Right cardiac atrium (tissue), 5 donors: ENCODE measurements at regions not wholly inside any gene's neighbourhood (a gene's known extent, or its start where the extent isn't known, plus 50 kb on each side); places are given as distances from the start of the nearest gene placed in this dataset.

Experiments
- ATAC-seq, 2 donors: fragments of 200-7000 bp; cut with Tn5 transposase; one replicate each; pipeline versions ENCODE4 v1.8.0 to v1.9.1; 2020; ENCODE audit warnings: moderate library complexity in 2 of 2, mild to moderate bottlenecking in 1 of 2
- DNase-seq, 3 donors: peaks; one replicate each; pipeline ENCODE4 v3.0.0-alpha.2; 2020
- H3K27ac ChIP-seq: one replicate; pipeline ENCODE4 v1.5.1; 2013; ENCODE audit warnings: mild to moderate bottlenecking, low read length, control low read depth, moderate library complexity
- H3K27me3 ChIP-seq: one replicate; pipeline ENCODE4 v1.6.1; 2013; ENCODE audit not compliant: control insufficient read depth, insufficient read depth
- H3K4me1 ChIP-seq: one replicate; pipeline ENCODE4 v1.6.1; 2013; ENCODE audit warnings: low read length; ENCODE audit not compliant: control insufficient read depth, insufficient read depth
- H3K4me3 ChIP-seq: one replicate; pipeline ENCODE4 v1.5.1; 2013; ENCODE audit warnings: low read length, control low read depth
- H3K9me3 ChIP-seq: one replicate; pipeline ENCODE4 v1.6.1; 2013; ENCODE audit warnings: low read length; ENCODE audit not compliant: control insufficient read depth
- WGBS: extraction: QIAGEN DNeasy Blood & Tissue Kit; methylation state at CpG from one replicate; pipeline ENCODE4 v1.1.7; 2013; 5-methylcytosine and 5-hydroxymethylcytosine counted together
- intact Hi-C, 4 donors: fragments of 100-400 bp; cut with DNase I; formaldehyde crosslinking; loops; one replicate each; pipeline versions ENCODE4 v1.11.0 to v1.14.0; 2022 to 2023
- donor health status: healthy with polysubstance abuse.
- donor health status: DM: no; HTN: yes; CAD: no.
- donor health status: DM: no; HTN: no; CAD: no.
- donor health status: DM: no; HTN: yes; CAD: no; lungs with severe emphysema.
- donor health status: DM: yes; HTN: yes; CAD: no.

- 46% methylated on average over 6 of the region's 6 CpGs for WGBS
Observed at GRCh38 chr2:22904126-22904684, 480.8 kb upstream of the KLHL29 start.

GRCh38 chr2:22907330-22907729, 477.6 kb upstream of the KLHL29 start:
- no peak overlapping the region for H3K27ac ChIP-seq
- ATAC-seq, result peak; percentile 57 to 61
- H3K9me3 ChIP-seq, result no peaks in the 10 kb centered on the region
- H3K27me3 ChIP-seq, result peaks cover under 1% of the 10 kb centered on the region
- intact Hi-C loops, result no loop called here
- 60% methylated on average over 2 of the region's 2 CpGs for WGBS
- H3K4me1 ChIP-seq, result no peaks in the 10 kb centered on the region
- no peak for DNase-seq
- no peak overlapping the region for H3K4me3 ChIP-seq

More at GRCh38 chr2:22904126-22904684, 480.8 kb upstream of the KLHL29 start:
- no peak for ATAC-seq
- no peaks in the 10 kb centered on the region for H3K4me1 ChIP-seq
- H3K4me3 ChIP-seq, result no peak overlapping the region
- no peaks in the 10 kb centered on the region for H3K9me3 ChIP-seq
- H3K27ac ChIP-seq, result no peak overlapping the region
- intact Hi-C loops, result no loop called here
- DNase-seq, result peak; percentile 27 to 59 (median 55)
- H3K27me3 ChIP-seq, result no peaks in the 10 kb centered on the region

- no peak for ATAC-seq
- H3K27ac ChIP-seq, result no peak overlapping the region
- no peak for DNase-seq
- H3K27me3 ChIP-seq, result peaks cover 3% of the 10 kb centered on the region
- H3K9me3 ChIP-seq, result no peaks in the 10 kb centered on the region
- no peak overlapping the region for H3K4me3 ChIP-seq
- 76% methylated on average over 3 of the region's 3 CpGs for WGBS
- intact Hi-C loops, result no loop called here
- H3K4me1 ChIP-seq, result no peaks in the 10 kb centered on the region
Observed at GRCh38 chr2:22912398-22912797, 472.6 kb upstream of the KLHL29 start.

GRCh38 chr2:22929998-22930397, 455.0 kb upstream of the KLHL29 start:
- no peak overlapping the region for H3K4me3 ChIP-seq
- H3K9me3 ChIP-seq, result no peaks in the 10 kb centered on the region
- intact Hi-C loops, result no loop called here
- DNase-seq, result no peak
- WGBS, result 61% methylated on average over 1 of the region's 1 CpG
- H3K4me1 ChIP-seq, result no peaks in the 10 kb centered on the region
- ATAC-seq, result no peak
- no peaks in the 10 kb centered on the region for H3K27me3 ChIP-seq
- H3K27ac ChIP-seq, result no peak overlapping the region

- H3K27me3 ChIP-seq, result no peaks in the 10 kb centered on the region
- H3K4me3 ChIP-seq, result no peak overlapping the region
- WGBS, result 53% methylated on average over 6 of the region's 6 CpGs
- no peaks in the 10 kb centered on the region for H3K4me1 ChIP-seq
- H3K27ac ChIP-seq, result no peak overlapping the region
- no peaks in the 10 kb centered on the region for H3K9me3 ChIP-seq
- no peak for DNase-seq
- intact Hi-C loops, result no loop called here
- ATAC-seq, result no peak
Observed at GRCh38 chr2:22930781-22931180, 454.2 kb upstream of the KLHL29 start.

GRCh38 chr2:22932288-22932687, 452.7 kb upstream of the KLHL29 start:
- DNase-seq (no peak), ATAC-seq (no peak)
- Histone ChIP-seq H3K9me3 (no peaks in the 10 kb centered on the region), H3K27me3 (no peaks in the 10 kb centered on the region), H3K27ac (no peak overlapping the region), H3K4me1 (no peaks in the 10 kb centered on the region), H3K4me3 (no peak overlapping the region)
- 68% methylated on average over 3 of the region's 3 CpGs for WGBS
- intact Hi-C loops, result no loop called here

- WGBS, result 38% methylated on average over 1 of the region's 1 CpG
- DNase-seq (no peak), ATAC-seq (no peak)
- Histone ChIP-seq H3K9me3 (no peaks in the 10 kb centered on the region), H3K27ac (no peak overlapping the region), H3K4me1 (no peaks in the 10 kb centered on the region), H3K27me3 (no peaks in the 10 kb centered on the region), H3K4me3 (no peak overlapping the region)
- intact Hi-C loops, result no loop called here
Observed at GRCh38 chr2:22934747-22935146, 450.2 kb upstream of the KLHL29 start.

- no peaks in the 10 kb centered on the region for H3K9me3 ChIP-seq
- no peaks in the 10 kb centered on the region for H3K27me3 ChIP-seq
- ATAC-seq, result no peak
- intact Hi-C loops, result no loop called here
- H3K4me3 ChIP-seq, result no peak overlapping the region
- WGBS, result 84% methylated on average over 7 of the region's 7 CpGs
- no peak for DNase-seq
- no peaks in the 10 kb centered on the region for H3K4me1 ChIP-seq
- H3K27ac ChIP-seq, result no peak overlapping the region
Observed at GRCh38 chr2:22942441-22942840, 442.5 kb upstream of the KLHL29 start.

GRCh38 chr2:22944143-22944542, 440.8 kb upstream of the KLHL29 start:
- intact Hi-C loops, result no loop called here
- H3K4me1 ChIP-seq, result no peaks in the 10 kb centered on the region
- no peak overlapping the region for H3K4me3 ChIP-seq
- DNase-seq (no peak), ATAC-seq (no peak)
- no peaks in the 10 kb centered on the region for H3K27me3 ChIP-seq
- H3K9me3 ChIP-seq, result no peaks in the 10 kb centered on the region
- whole genome bisulfite sequencing, result 70% methylated on average over 7 of the region's 7 CpGs
- no peak overlapping the region for H3K27ac ChIP-seq

GRCh38 chr2:22946553-22946952, 438.4 kb upstream of the KLHL29 start:
- WGBS, result 92% methylated on average over 2 of the region's 2 CpGs
- Histone ChIP-seq H3K27ac (no peak overlapping the region), H3K4me3 (no peak overlapping the region), H3K4me1 (no peaks in the 10 kb centered on the region), H3K27me3 (no peaks in the 10 kb centered on the region), H3K9me3 (no peaks in the 10 kb centered on the region)
- ATAC-seq (no peak), DNase-seq (no peak)
- intact Hi-C loops, result no loop called here

GRCh38 chr2:22947741-22948140, 437.2 kb upstream of the KLHL29 start:
- Histone ChIP-seq H3K4me1 (no peaks in the 10 kb centered on the region), H3K27me3 (no peaks in the 10 kb centered on the region), H3K4me3 (no peak overlapping the region), H3K27ac (no peak overlapping the region), H3K9me3 (no peaks in the 10 kb centered on the region)
- intact Hi-C loops, result no loop called here
- DNase-seq (no peak), ATAC-seq (no peak)
- 88% methylated on average over 4 of the region's 4 CpGs for WGBS

- Histone ChIP-seq H3K4me1 (no peaks in the 10 kb centered on the region), H3K4me3 (no peak overlapping the region), H3K27me3 (no peaks in the 10 kb centered on the region), H3K9me3 (no peaks in the 10 kb centered on the region), H3K27ac (no peak overlapping the region)
- intact Hi-C loops, result no loop called here
- no peak for ATAC-seq
- 47% methylated on average over 2 of the region's 2 CpGs for WGBS
- DNase-seq, result no peak
Observed at GRCh38 chr2:22950431-22950830, 434.5 kb upstream of the KLHL29 start.
